ENCODE measurements at regions not wholly inside any gene's neighbourhood (a gene's known extent, or its start where the extent isn't known, plus 50 kb on each side); places are given as distances from the start of the nearest gene placed in this dataset.

DNA sequence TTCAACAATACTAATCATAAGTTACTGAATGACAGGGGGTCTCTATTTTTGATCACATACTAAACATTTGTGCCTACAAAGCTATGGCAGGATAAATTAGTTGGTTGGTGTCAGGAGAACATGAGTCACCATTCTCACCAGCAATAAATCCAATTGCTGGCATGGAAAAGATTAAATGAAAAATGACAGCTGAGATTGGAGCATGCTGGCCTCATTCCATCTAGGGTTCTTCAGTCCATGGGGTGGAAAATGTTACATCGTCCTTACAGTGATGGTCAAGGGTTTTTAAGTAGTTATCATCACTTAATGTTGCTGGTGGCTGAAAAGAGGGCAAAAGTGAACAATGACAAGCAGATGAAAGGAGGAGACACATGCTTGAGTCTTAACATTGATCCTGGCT lies 180.1 kb upstream of the BCL6 start:
- Mint-ChIP-seq H3K4me3 (no peak overlapping the region), H3K27ac (no peak overlapping the region), H3K27me3 (no peaks in the 10 kb centered on the region), H3K36me3 (ENCODE audit: low read depth) (peaks cover 14% of the 10 kb centered on the region), H3K9me3 (peaks cover 13% of the 10 kb centered on the region), H3K4me1 (ENCODE audit: low read depth) (peaks cover 72% of the 10 kb centered on the region)
- TF ChIP-seq, protein P1, sequence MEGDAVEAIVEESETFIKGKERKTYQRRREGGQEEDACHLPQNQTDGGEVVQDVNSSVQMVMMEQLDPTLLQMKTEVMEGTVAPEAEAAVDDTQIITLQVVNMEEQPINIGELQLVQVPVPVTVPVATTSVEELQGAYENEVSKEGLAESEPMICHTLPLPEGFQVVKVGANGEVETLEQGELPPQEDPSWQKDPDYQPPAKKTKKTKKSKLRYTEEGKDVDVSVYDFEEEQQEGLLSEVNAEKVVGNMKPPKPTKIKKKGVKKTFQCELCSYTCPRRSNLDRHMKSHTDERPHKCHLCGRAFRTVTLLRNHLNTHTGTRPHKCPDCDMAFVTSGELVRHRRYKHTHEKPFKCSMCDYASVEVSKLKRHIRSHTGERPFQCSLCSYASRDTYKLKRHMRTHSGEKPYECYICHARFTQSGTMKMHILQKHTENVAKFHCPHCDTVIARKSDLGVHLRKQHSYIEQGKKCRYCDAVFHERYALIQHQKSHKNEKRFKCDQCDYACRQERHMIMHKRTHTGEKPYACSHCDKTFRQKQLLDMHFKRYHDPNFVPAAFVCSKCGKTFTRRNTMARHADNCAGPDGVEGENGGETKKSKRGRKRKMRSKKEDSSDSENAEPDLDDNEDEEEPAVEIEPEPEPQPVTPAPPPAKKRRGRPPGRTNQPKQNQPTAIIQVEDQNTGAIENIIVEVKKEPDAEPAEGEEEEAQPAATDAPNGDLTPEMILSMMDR (IDR thresholded peaks at IDR 0.05), result no peak
- DNase-seq (no peak), ATAC-seq (no peak)
- POLR2A ChIA-PET, result interaction anchor here (1.0 to 1.9 kb wide), 4 partner anchors 102 to 180 kb away, joined by 3 to 6 read pairs (median 3); partner anchors contain the start of gene BCL6
- CTCF ChIA-PET, result interaction anchor here (1.9 to 6.0 kb wide), 3 partner anchors 8 to 186 kb away, joined by 7 to 32 read pairs (median 8); no protein-coding TSS in a partner anchor
- intact Hi-C loops (cut with micrococcal nuclease), result loop anchor here (10.0 kb wide), 1 partner anchor 229 kb away; the partner anchor contains the start of gene LPP

DNA sequence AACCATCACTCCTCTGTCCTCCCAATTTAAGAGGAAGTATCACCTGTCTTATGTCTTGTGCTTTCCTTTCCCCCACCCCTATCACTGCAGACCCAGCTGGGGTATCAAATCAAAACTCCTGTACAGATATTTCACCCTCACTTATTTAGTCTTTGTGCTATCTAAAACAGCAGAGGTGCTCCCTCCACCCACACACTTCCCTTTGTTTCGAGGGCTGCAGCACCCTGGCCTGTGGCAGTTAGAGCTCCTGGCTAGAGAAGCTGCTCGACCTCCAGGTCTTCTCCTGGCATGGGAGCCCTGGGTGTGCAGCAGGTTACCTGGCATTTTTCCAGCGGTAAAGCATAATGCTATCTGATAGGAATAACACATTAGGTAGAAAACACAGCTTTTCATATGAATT lies 181.4 kb upstream of the BCL6 start:
- no peak overlapping the region for H3K4me3 Mint-ChIP-seq
- intact Hi-C loops (cut with micrococcal nuclease), result loop anchor here (10.0 kb wide), 1 partner anchor 228 kb away; the partner anchor contains the start of gene LPP
- no peak for ATAC-seq
- peak overlapping the region; percentile 25 for H3K27ac Mint-ChIP-seq
- TF ChIP-seq, protein P1 (IDR thresholded peaks at IDR 0.05), result no peak
- no peaks in the 10 kb centered on the region for H3K27me3 Mint-ChIP-seq
- H3K4me1 Mint-ChIP-seq (ENCODE audit: low read depth), result peaks cover 61% of the 10 kb centered on the region
- POLR2A ChIA-PET, result interaction anchor here (1.9 kb wide), 1 partner anchor 181 kb away, joined by 6 read pairs; the partner anchor contains the start of gene BCL6
- peaks cover 14% of the 10 kb centered on the region for H3K36me3 Mint-ChIP-seq (ENCODE audit: low read depth)
- peaks cover 13% of the 10 kb centered on the region for H3K9me3 Mint-ChIP-seq
- CTCF ChIA-PET, result interaction anchor here (1.1 to 6.0 kb wide), 7 partner anchors 9 to 187 kb away, joined by 3 to 32 read pairs (median 6); no protein-coding TSS in a partner anchor
- peak; percentile 50 for DNase-seq

DNA sequence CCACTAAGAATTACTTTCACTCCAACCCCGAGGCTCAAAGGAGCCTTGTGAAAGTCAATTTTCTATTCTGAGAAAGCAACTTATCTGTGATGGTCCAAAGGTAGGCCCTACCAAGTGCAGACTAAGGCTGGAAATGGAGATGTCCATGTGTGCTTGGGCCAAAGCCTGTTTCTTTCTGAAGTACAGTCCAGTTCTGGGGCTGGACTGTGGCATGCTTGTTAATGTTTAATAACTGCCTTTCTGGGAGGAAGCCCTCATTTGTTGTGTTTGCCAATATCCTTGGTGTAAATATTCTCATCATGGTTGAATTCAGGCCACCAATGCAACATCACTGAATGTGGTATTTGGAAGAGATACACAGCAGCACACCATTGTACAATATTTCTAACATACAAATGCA lies 182.3 kb upstream of the BCL6 start:
- no peak overlapping the region for H3K4me3 Mint-ChIP-seq
- ATAC-seq (no peak), DNase-seq (no peak)
- intact Hi-C loops (cut with micrococcal nuclease), result loop anchor here (10.0 kb wide), 1 partner anchor 227 kb away; the partner anchor contains the start of gene LPP
- TF ChIP-seq, protein P1 (IDR thresholded peaks at IDR 0.05), result no peak
- peaks cover 13% of the 10 kb centered on the region for H3K9me3 Mint-ChIP-seq
- POLR2A ChIA-PET, result no interaction called here
- no peaks in the 10 kb centered on the region for H3K27me3 Mint-ChIP-seq
- H3K36me3 Mint-ChIP-seq (ENCODE audit: low read depth), result peaks cover 14% of the 10 kb centered on the region
- CTCF ChIA-PET, result interaction anchor here (0.8 to 6.0 kb wide), 4 partner anchors 32 to 188 kb away, joined by 3 to 32 read pairs (median 3); no protein-coding TSS in a partner anchor
- no peak overlapping the region for H3K27ac Mint-ChIP-seq
- peaks cover 57% of the 10 kb centered on the region for H3K4me1 Mint-ChIP-seq (ENCODE audit: low read depth)

DNA sequence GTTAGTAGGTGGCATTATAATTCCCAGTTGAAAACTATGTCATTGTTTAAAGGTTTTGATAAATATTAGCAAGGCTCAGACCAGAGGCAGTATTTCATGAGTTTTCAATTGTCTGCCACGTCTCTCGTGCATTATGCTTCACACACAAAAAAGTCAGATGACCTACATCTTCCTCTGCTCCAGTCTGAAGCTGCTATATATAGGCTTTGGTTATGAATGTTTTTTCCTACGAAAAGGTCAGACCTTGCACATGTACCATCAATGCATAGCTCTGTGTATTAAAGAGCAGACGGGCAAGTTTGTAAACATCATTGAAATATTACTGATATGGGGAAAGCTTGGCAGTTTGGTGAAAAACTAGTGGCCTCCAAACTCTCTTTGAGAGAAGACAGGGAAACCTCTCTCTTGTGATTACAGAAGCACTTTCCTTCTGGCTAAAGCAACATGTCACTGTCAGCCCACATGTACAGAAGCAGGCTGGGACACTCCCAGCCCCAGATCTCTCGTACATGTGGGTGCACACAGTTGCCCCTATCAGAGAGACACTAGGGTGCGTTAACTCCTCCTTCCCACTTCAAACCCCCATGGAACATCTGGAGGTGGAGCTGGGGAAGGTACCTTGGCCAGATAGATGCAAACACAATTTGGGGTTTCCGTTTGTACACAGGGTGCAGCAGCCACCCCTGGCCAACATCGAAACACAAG lies 184.0 kb upstream of the BCL6 start:
- ATAC-seq (peak; percentile 85), DNase-seq (peak; percentile 57)
- Mint-ChIP-seq H3K36me3 (ENCODE audit: low read depth) (peaks cover 11% of the 10 kb centered on the region), H3K4me3 (no peak overlapping the region), H3K9me3 (peaks cover 6% of the 10 kb centered on the region), H3K27me3 (no peaks in the 10 kb centered on the region), H3K4me1 (ENCODE audit: low read depth) (peaks cover 45% of the 10 kb centered on the region), H3K27ac (peak overlapping the region; percentile 67)
- TF ChIP-seq, protein P1 (IDR thresholded peaks at IDR 0.05), result no peak
- intact Hi-C loops (cut with micrococcal nuclease), result loop anchor here (10.0 kb wide), 1 partner anchor 226 kb away; the partner anchor contains the start of gene LPP
- CTCF ChIA-PET, result interaction anchor here (6.0 kb wide), 1 partner anchor 190 kb away, joined by 32 read pairs; no protein-coding TSS in a partner anchor
- POLR2A ChIA-PET, result interaction anchor here (0.6 to 1.3 kb wide), 2 partner anchors 8 to 184 kb away, joined by 3 to 4 read pairs; partner anchors contain the start of gene BCL6

Data from activated CD8-positive, alpha-beta T cell treated with anti-CD3 and anti-CD28 coated beads for 36 hours (primary cell).